Gastroesophageal sphincter (tissue), 3 donors: ENCODE measurements at regions not wholly inside any gene's neighbourhood (a gene's known extent, or its start where the extent isn't known, plus 50 kb on each side); places are given as distances from the start of the nearest gene placed in this dataset.

Experiments used
- CTCF ChIP-seq, 4 experiments: fragments of 200-600 bp in 2 of 4; fragments of 450-650 bp in 2 of 4; sonication (generic) in 1 of 4; IDR thresholded peaks; one replicate each; pipeline ENCODE4 v1.5.1; 2017 to 2019; ENCODE audit warnings: antibody characterized with exemption in 4 of 4, mild to moderate bottlenecking in 2 of 4, moderate library complexity in 2 of 4
- EP300 ChIP-seq: sonication (generic); formaldehyde crosslinking; IDR thresholded peaks from one replicate; pipeline ENCODE4 v1.6.1; 2017; ENCODE audit warnings: antibody characterized with exemption, mild to moderate bottlenecking
- POLR2A ChIP-seq, 2 donors: fragments of 450-650 bp; IDR thresholded peaks; one replicate each; pipeline ENCODE4 v1.6.1; 2017; ENCODE audit warnings: antibody characterized with exemption in 2 of 2, mild to moderate bottlenecking in 2 of 2, moderate library complexity in 1 of 2

- TF ChIP-seq CTCF (IDR thresholded peaks at IDR 0.05) (no peak), POLR2A (IDR thresholded peaks at IDR 0.05) (no peak), EP300 (no peak)
Observed at GRCh38 chrX:7709845-7710244, 133.1 kb upstream of the VCX start.
